ENCODE measurements at regions not wholly inside any gene's neighbourhood (a gene's known extent, or its start where the extent isn't known, plus 50 kb on each side); places are given as distances from the start of the nearest gene placed in this dataset.

DNA sequence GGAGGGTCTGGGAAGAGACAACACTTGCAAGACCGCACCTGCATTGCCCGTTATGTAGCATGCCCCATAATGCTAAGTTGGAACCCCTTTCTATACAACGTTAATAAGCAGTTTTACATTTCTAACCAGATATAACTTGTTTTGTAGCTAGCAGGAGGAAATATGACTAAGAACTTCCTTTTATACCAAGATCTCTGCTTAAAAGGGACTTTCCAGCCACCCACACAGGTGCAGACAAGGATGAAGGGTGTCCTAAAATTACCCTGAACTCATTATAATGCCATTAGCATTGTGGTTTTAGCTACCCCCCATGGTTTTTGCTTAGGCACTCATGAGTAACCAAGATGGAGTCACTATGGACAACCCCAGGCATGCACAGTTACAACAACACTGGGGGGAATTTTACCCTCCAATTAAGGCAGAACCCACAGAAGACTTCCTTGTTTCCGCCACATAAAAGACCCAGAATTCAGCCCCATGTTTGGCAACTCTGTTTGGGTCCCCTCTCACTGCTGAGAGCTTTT lies 362.8 kb downstream of the CBLN2 start:
- no peak for DNase-seq (ENCODE audit: low spot score)

DNA sequence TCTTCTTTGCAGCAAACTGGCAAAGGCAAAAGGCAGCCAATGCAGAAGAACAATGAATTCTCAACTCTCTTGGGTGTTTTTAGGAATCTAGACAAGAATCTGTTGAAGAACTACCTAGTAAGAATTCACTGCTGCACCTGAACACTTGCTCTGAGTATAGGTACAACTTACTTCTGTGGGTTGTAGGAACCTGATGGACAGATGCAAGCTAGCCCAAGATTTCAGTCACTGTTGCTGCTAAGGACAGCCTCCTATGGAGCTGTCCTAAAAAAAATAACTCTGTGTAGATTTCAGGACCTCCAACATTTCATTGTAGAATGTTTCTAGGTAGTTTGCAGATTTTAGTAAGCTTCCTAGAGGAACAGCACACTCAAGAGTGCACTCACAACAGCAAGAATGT lies 363.5 kb downstream of the CBLN2 start:
- no peak for DNase-seq (ENCODE audit: low spot score)

DNA sequence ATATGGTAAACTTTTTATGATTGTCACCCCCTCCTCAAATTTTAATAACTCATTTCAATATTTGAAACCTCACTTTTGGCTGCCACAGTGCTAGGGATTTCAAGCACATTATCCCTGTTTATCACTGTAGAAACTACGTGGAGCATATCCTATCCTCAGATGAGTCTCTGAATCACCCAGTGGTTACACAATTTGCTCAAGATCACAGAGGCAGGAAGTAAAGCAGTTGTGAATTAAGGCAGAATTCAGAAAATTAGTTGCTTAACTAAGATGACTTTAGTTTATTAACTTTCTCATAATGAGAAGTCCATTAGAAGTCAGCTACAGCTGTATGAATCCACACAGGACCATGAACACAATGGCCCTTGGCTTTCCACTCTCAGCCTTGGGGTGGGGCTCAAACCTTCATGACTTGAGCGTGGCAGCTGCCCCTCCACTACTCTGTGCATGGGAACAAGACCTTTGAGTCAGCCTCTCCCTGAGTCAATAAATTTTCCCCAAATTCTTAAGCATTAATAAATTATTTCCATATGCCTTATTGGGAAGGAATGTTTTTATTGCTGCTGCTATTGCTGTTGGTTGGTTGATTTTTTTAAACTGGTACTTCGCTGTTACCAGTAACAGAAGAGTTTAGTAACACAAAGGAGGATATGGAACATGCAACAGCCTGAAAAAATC lies 369.0 kb downstream of the CBLN2 start:
- DNase-seq (ENCODE audit: low spot score) = no peak

DNA sequence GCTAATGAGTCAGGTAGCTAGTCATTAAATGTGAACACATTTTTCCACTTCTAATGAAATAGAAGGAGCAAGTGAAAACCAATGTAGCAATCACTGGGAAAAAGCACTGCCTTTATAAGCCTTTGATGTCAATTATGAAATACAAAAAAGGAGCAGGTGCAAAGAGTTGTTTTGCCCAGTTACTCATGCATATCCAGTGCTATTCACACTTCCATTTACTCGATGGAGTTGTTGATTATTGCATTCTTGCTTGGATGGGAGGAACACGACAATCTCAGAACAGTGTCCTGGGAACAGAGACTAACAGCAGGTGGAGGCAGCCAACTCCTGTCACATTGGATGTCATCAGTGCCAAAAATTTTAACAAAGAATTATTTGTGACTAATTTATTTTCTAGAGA lies 372.5 kb downstream of the CBLN2 start:
- DNase-seq (ENCODE audit: low spot score) = no peak

DNA sequence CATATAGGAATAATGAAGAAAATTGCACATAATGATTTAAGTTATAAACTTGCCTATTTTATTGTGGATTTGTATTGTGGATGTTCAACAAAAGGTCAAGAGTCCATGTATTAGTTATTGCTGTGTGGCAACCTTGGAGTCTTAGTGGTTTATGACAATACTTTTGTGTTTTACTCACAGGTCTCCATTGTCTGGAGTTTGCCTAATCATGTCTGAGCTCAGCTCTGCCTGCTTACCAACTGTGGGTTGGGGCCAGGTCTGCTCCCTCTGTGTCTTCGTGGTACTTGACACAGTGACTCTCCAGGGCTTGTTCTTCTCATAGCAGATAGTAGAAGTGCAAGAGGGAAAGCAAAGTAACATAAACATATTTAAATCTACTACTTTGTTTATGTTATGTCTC lies 382.5 kb downstream of the CBLN2 start:
- no peak for DNase-seq (ENCODE audit: low spot score)

DNA sequence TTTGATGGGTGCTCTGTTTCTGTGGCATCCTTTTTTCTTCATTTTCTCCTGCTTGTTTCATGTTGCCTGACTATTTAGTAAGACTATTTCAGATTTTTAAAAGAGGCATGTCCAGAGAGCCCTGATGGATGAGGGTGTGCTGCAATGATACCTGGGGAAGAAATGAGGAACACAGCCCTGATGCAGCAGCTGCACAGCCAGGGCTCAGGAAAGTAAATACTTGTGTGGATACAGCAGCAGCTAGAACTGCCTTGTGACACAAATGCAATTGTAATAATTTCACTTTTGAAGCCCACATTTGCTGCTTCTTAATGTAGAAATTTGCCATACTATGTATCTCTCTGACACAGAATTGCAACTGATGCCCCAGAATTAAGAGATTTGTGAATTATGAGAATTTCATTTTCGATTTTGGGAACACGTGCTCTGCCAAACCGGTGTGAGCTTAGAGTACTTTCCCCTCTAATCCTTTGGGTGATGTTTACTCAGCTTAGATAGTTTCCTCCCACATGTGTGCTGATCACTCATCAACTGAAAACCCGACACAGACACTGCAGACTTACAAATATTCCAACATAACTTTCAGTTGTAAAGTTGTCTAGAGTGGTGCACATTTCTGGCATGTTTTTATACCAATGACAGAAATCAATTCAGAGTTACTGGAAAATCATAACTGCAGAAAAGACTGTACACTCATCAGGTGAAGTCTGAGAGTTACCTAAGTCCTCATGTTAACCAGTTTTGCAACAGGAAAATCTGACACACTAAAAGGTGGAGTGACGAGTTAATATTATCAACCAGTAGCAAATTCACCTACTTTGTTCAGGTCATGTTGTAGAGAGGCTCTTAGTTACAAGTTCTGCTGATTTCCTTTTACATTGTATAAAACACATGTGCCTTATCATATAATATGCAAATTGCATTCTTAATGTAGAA lies 383.4 kb downstream of the CBLN2 start:
- no peak for DNase-seq (ENCODE audit: low spot score)

DNA sequence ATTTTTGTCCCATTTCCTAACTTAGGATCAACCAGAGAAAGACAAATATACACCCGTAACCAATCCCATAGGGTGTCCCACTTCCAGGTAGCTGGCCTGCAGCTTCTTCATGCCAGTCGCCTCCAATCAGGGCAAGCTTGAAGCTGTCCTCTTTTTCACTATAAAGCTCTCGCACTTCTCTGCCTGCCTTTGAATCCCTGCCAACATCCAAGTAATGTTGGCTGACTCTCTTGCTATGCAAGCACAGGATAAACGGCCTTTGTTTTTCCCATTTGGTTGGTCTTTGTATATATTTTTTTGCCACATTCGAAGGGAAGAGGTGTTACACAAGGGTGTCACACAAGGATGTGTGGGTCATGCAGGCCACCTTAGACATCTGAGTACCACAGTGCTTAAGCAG lies 388.8 kb downstream of the CBLN2 start:
- DNase-seq (ENCODE audit: low spot score) = no peak

DNA sequence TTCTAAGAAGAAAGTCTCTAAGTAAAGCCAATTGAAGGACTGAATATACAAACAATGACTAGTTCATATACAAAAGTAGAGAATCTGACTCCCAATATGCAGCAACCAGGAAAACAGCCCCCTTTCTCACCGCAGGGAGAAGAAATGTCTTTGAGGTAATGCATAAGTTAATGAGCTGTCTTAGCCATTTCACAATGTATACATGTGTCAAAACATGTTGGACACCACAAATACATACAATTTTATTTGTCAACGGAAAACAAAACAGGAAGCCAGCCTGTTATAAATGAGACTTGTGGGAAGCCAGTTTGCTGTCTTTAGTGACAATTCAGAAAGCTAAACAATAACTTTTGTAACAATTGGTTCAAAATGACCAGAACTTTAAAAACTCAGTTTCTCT lies 389.2 kb downstream of the CBLN2 start:
- DNase-seq (ENCODE audit: low spot score) = no peak

DNA sequence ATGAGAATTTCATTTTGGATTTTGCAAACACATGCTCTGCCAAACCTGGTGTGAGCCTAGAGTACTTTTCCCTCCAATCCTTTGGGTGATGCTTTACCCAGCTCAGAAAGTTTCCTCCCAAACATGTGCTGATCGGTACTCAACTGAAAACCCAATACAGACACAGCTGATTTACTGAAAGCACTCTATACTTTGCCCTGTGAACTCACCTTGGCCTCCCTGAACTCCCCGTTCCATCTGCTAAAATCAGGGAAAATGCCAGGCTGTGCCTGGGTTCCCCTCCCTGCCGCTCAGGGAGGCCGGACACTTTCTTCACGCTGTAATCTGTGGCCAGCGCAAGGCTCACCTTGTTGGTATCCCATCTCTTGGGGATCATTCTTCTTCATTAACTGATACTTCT lies 391.2 kb downstream of the CBLN2 start:
- no peak for DNase-seq (ENCODE audit: low spot score)

DNA sequence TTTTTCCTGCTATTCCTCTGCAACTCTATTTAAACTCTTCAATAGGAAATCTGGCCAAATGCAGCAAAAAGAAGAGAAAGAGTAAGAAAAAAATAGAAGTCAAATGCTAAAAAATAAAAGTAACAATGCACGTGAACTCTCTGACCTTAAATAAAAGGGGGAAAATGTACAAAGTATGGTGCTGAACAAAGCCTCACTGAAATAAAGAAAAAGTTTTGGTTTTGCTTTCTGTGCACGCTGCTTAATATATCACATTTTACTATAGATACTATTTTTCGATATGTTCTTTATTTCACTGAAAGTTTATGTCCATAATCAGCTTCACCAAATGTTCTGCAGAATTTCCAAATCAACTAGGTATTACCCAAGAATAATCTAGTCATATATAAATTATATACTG lies 396.3 kb downstream of the CBLN2 start:
- DNase-seq (ENCODE audit: low spot score) = no peak

DNA sequence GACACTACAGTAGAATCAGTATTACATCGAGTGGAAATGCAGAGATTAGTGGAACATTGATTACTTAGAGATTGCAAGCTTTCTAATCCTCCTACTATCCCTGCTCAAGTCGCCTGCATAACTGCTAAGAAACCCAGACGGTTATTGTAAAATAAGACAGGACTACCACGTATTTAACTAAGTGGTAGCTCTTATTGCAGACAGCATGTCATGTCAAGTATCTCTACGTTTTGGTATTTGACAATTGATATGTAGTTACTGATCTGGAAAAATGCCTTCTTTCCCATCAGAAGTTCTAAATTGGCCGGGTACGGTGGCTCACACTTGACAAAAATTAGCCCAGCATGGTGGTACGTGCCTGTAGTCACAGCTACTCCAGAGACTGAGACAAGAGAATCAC lies 404.1 kb downstream of the CBLN2 start:
- no peak for DNase-seq (ENCODE audit: low spot score)

DNA sequence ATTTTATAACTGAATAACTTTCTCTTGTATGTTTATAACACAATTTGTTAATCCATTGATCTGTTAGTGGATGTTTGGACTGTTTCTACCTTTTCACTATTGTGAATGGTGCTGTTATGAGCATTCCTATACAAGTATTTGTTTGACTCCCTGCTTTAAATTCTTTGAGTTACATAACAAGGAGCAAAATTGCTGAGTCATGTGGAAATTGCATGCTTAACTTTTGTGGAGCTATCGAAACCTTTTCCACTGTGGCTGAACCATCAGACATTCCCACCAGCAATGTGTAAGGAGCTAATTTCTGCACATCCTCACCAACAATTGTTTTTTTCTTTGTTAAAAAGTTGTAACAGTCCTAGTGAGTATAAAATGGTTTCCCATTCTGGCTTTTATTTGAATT lies 415.5 kb downstream of the CBLN2 start:
- DNase-seq (ENCODE audit: low spot score) = no peak

DNA sequence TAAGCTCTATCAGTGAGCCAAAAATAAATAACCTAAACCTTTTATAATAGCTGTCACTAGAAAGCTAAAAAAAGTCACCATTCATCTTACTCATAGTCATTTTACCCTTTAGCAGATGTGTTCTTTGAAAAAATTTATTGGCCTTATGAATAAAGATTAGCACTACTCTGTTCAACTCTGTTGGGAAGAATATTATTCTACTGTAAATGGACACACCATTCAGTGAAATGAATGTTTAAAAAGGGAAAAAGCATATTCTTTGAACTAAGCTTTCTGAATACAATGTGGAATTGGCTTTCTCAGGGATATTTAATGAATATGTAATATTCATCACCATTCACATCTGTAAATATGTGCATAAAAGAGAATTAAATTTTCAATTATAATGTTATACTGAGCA lies 422.0 kb downstream of the CBLN2 start:
- no peak for DNase-seq (ENCODE audit: low spot score)

DNA sequence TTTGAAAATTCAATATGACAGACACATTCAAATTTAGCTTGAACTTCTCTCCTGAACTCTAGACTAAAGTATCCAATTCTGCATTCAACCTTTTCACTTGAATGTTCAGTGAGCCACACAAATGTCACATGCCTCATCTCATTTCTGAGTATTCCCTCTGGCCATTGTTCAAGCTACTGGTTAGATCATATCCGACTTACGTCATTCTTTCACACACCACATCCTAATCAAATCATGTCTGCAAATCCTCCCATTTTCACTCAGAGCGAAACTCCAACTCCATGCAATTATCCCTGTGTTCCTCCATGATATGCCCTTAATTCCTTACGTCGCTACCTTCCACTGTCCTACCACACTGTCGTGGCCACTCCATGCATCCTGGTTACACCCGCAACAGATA lies 425.1 kb downstream of the CBLN2 start:
- no peak for DNase-seq (ENCODE audit: low spot score)

DNA sequence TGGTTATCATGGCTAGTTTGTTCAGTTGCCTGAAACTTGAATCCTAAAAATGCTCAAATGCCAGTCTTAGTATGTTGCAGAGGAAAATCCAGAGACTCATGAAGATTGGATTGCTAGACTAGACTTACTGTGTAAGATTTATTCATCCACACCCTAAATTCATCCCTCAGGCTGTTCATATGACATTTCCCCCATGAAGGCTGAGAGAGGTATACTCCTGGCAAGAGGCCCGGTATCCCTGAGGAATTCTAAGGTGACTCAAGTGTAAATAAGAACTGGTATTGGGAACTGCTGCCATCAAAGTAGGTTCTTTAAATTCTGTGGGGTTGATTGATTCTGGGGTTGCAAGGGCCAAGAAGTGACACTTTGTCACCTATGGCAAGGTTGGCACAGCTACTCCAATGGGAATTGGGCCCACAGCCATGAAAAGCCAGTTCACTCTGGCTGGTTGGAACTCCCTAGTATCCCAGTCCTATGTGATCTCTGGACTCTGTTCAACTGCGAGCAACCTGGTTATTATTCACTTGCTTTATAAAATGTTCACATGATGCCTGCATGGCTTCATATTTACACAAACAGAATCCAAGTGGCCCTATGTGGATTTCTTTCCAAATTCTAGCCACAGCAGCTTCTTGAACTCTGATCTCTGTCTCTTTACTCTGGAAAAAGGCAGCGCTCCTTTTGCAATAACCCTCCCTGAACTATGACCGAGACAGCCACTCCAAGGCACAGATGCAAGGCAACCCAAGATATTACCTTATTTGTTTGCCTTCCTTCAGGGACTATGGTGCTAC lies 429.1 kb downstream of the CBLN2 start:
- DNase-seq (ENCODE audit: low spot score) = no peak

DNA sequence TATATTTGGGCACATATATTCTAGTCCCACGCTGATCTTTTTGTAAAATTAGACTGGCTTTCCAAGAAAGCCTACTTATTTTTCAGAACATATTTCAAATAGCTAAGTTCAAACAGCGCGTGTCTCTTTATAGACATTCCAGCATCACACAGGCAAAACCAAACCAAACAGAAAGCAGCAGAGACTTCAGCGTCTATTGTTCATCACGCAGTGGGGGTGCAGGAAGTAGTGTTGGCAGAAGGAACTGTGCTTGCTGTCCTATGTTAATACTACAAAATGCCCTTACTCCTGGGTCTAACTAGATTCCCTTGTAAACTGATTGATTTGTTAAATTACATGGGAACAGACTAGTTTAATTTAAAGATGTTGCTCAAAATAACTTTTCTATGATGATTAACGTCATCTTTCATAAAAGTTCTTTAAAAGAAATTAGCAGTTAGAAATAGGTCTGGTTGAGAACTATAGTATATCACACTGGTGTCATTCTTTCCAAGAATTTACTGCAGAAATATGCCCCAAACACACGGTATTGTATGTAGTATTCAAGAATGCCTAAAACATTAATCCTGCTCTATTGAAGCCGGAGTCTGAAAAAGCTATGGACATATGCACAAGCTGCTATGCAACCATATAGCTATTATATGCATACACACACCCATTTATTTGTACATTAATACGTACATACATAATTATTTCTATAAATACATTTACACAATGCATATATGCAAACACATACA lies 436.3 kb downstream of the CBLN2 start:
- DNase-seq (ENCODE audit: low spot score) = no peak

DNA sequence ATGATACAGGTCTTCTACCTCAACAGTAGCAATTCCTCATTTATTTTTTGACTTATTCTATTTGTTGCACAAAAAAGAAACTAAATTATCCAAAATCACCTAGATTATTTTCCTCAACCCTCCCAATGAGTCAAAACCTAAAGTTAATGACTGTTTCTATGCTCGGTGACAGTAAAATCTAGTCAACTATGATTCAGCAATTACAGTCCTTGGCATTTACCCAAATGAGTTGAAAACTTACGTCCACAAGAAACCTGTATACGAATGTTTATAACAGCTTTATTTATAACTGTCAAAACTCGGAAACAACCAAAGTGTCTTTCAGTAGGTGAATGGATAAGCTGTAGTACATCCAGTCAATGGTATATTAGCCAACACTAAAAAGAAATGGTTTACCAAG lies 439.3 kb downstream of the CBLN2 start:
- no peak for DNase-seq (ENCODE audit: low spot score)

DNA sequence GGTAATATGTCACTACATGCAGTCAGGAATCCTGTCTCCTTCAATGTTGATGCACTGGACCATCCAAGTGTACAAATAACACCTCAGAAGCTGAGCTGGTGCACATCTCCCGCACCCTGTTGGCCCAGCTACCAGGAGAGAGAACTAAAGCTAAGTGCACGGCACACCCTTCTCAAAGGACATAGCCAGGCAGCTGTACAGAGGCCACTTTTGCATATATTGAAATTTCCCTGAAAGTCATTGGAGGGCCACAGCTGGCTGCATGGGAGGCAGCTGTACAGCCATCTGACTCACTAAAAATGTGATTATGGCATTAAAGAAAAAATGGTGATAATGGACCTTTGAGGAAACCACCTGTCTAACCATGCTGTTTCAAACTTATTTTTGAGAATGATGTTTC lies 441.7 kb downstream of the CBLN2 start:
- DNase-seq (ENCODE audit: low spot score) = no peak

DNA sequence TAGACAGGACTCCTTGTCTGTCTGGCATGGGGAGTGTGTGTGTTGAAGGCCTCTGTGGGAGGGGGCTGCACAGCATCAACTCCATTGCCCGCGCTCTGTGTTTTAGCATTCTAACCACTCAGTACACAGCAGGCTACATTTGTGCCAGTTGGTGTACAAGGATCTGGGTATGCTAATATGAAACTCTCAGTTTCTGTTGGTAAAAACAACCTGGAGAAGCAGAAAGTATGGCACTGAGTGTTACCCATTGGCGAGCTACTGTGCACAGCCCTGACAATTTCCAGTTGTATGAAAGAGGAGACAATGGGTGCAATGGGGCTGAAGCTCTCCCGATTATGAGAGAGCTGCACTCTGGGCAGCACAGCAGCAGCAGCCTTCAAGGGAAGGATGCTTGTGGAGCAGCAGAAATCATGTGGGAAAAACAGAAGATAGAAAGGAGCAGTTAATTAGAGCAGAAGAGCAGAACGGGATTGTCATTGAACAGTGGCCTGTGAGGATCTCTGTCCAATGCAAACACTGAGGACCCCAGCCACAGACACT lies 443.6 kb downstream of the CBLN2 start:
- DNase-seq (ENCODE audit: low spot score) = no peak

DNA sequence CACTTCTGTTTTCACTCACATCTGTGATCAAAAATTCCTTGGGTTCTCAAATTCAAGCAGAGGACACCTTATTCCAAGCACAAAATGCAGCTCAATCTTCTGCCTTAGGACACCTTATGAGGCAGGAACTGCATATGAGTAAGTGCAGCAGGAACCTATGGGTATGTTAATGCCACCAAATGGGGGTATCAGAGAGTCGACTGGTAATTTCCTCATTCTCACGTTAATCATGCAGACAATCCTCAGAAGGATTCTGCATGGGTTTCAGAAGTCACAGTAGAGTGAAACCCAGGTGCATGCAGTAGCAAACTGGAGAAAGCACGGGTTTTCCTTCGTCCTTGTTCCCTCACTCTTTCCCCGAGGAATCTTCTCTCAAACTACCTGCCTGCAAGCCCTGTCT lies 452.8 kb downstream of the CBLN2 start:
- no peak for DNase-seq (ENCODE audit: low spot score)

DNA sequence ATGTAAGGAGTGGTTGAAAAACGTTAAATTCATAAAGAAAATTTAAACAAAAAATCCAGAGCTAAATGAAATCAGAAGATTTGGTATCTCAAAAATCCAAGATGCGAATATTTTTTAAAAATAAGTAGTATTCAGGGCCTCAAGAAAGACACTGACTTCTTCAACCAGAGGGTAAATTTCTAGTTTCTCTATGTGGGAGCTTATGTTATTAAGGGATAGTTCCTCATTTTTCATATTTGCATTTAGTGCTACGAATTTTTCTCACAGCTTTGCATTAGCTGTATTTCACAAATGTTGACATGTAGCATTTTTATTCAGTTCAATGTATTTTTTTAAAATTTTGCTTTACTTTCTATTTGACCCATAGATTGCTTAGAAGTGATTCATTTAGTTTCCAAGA lies 454.7 kb downstream of the CBLN2 start:
- no peak for DNase-seq (ENCODE audit: low spot score)

DNA sequence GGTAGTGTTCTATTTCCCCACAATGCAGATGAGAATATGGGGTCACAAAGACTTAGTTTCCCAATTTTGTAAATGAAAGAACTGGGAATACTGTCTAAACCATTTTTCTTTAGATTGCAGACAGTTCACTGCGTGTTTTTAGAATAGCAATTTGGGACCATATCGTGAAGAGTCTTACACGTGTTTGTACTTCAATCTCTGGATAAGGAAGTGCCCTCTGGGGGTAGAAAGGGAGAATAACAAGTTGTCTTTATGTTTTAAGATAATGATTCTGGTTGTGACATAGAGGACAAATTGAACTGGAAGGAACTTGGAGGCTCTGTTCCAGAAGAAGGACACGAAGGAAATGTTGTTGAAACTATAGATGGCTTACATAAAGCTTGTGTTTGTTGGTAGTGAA lies 457.7 kb downstream of the CBLN2 start:
- DNase-seq (ENCODE audit: low spot score) = peak; percentile 14
